Fibroblast of upper back skin (primary cell): ENCODE measurements at regions not wholly inside any gene's neighbourhood (a gene's known extent, or its start where the extent isn't known, plus 50 kb on each side); places are given as distances from the start of the nearest gene placed in this dataset.
"Not testable (repeated sequence)": the region's sequence is repeated elsewhere in the genome, so short reads cannot be mapped to it uniquely, and the experiment has no call there.

Experiments
- DNase-seq: peaks from one replicate; pipeline ENCODE4 v3.0.0-alpha.2; 2013

- DNase-seq = no peak
Measured at GRCh38 chr6:69623357-69623756, 173.5 kb downstream of the LMBRD1 start.

GRCh38 chr6:69622924-69623323 lies 173.9 kb downstream of the LMBRD1 start:
- no peak for DNase-seq

- DNase-seq = no peak
Measured at GRCh38 chr6:69622230-69622629, 174.6 kb downstream of the LMBRD1 start.

GRCh38 chr6:69617163-69617562 lies 179.6 kb downstream of the LMBRD1 start:
- DNase-seq = no peak

GRCh38 chr6:69609836-69610472 lies 186.9 kb downstream of the LMBRD1 start:
- DNase-seq = no peak

- DNase-seq = no peak
Measured at GRCh38 chr6:69601132-69601531, 195.7 kb downstream of the LMBRD1 start.

- DNase-seq = no peak
Measured at GRCh38 chr6:69594405-69594804, 202.4 kb downstream of the LMBRD1 start.

GRCh38 chr6:69593706-69594105 lies 203.1 kb downstream of the LMBRD1 start:
- no peak for DNase-seq

GRCh38 chr6:69589626-69590025 lies 207.2 kb downstream of the LMBRD1 start:
- DNase-seq = no peak

- peak; percentile 73 for DNase-seq
Measured at GRCh38 chr6:69584913-69585729, 211.7 kb downstream of the LMBRD1 start.

GRCh38 chr6:69584536-69584912 lies 212.3 kb downstream of the LMBRD1 start:
- DNase-seq = peak; percentile 86

- no peak for DNase-seq
Measured at GRCh38 chr6:69581581-69581980, 215.2 kb downstream of the LMBRD1 start.

GRCh38 chr6:69580706-69581105 lies 216.1 kb downstream of the LMBRD1 start:
- DNase-seq = no peak

- peak; percentile 26 for DNase-seq
Measured at GRCh38 chr6:69578361-69578890, 218.4 kb downstream of the LMBRD1 start.

- no peak for DNase-seq
Measured at GRCh38 chr6:69571234-69571633, 225.6 kb downstream of the LMBRD1 start.

GRCh38 chr6:69570106-69570505 lies 226.7 kb downstream of the LMBRD1 start:
- DNase-seq = peak; percentile 42

- DNase-seq = not testable (repeated sequence)
Measured at GRCh38 chr6:69560597-69560996, 236.2 kb downstream of the LMBRD1 start.

GRCh38 chr6:69555088-69555638 lies 241.6 kb downstream of the LMBRD1 start:
- DNase-seq = no peak

GRCh38 chr6:69542494-69542893 lies 254.3 kb downstream of the LMBRD1 start:
- no peak for DNase-seq

- DNase-seq = no peak
Measured at GRCh38 chr6:69527921-69528476, 268.8 kb downstream of the LMBRD1 start.

GRCh38 chr6:69515480-69515879 lies 281.3 kb downstream of the LMBRD1 start:
- DNase-seq = not testable (repeated sequence)

GRCh38 chr6:69494595-69494994 lies 302.2 kb downstream of the LMBRD1 start:
- DNase-seq = no peak

GRCh38 chr6:69489970-69490369 lies 306.8 kb downstream of the LMBRD1 start:
- DNase-seq = no peak

- no peak for DNase-seq
Measured at GRCh38 chr6:69487688-69488087, 309.1 kb downstream of the LMBRD1 start.
